ELR (cell line): ENCODE measurements at regions not wholly inside any gene's neighbourhood (a gene's known extent, or its start where the extent isn't known, plus 50 kb on each side); places are given as distances from the start of the nearest gene placed in this dataset.

ENCODE experiments used
- DNase-seq: peaks from one replicate; pipeline ENCODE4 v3.0.0-alpha.2; 2015; ENCODE audit warnings: low read depth

GRCh38 chr1:243916160-243916559 lies 66.1 kb upstream of the AKT3 start:
- peak; percentile 54 for DNase-seq

DNA sequence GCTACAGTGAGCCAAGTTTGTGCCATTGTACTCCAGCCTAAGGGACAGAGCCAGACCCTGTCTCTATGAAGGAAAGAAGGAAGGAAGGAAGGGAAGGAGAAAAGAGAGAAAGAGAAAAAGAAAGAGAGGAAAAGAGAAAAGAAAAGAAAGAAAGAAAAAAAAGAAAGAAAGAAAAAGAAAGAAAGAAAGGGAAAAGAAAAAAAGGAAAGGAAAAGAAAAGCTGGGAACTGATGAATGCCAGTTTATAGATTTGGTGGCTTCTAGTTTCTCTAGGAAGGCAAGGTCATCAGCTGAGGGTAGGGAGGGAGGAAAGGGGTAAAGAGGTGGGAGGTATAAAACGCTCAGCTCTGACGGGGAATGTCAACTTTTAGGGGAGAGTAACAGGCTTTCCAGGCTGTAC lies 62.3 kb upstream of the AKT3 start:
- DNase-seq: no peak

DNA sequence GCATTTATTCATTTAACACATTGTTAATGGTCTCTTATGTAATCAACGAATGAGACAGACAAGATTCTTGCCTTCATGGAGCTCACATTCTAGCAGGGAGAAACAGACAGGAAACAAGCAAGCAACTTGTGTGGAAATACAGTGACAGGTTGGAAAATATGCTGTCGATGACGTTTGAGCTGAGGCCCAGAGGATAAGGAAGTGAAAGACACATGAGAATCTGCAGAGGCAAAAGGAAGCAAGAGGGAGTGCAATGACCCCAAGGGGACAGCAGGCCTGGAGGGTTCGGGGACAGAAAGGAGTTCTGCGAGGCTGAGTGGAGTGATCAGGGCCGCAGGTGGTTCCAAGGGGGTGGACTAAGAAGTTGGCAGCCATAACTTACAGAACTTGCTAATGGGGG lies 60.6 kb upstream of the AKT3 start:
- no peak for DNase-seq

DNA sequence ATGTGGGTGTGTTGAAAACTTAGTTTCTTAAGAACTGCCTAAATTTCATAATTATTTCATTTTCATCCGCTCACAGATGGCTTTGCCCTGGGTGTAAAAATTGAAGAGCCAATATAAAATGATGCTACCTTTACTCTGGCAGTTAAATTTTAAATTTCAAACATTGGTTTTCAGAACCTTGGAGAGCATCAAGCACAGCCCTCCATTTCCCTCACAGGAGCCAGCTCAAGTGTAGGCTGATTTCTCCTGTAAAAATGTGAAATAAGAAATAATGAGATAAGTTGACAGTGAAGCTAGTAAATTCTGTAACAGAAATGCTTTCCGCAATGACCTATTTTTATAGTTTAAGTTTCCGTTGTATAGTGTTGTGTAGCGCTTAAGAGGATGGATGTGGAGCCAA lies 53.9 kb upstream of the AKT3 start:
- peak; percentile 15 for DNase-seq

- no peak for DNase-seq
These were observed 53.0 kb upstream of the AKT3 start for GRCh38 chr1:243903041-243903440.

DNA sequence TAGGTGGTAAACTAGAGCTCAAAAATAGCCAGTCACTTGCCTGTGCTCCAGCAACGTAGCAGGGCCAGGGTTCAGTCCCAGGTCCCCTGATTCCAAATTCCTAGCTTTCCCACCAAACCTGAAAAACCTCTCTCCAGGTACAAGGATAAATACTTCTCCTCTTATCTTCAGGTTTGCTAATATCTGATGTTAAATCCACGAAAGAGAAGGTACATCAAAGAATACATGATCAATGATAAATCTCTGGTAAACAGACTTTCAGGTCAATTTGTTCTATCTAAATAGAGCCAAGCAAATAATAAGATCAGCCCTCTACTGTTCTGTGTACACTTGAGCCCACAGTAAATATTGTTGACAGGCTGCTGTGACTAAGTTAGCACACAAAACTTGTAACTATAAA lies 52.1 kb upstream of the AKT3 start:
- no peak for DNase-seq
